Neuron (in vitro differentiated cells): ENCODE measurements at regions not wholly inside any gene's neighbourhood (a gene's known extent, or its start where the extent isn't known, plus 50 kb on each side); places are given as distances from the start of the nearest gene placed in this dataset.
"Not testable (repeated sequence)": the region's sequence is repeated elsewhere in the genome, so short reads cannot be mapped to it uniquely, and the experiment has no call there.

Source experiments
- H2AFZ ChIP-seq: one replicate; pipeline ENCODE4 v1.6.1; 2013; ENCODE audit warnings: low read depth, mild to moderate bottlenecking, inconsistent platforms, low read length, moderate library complexity
- H3K27me3 ChIP-seq: one replicate; pipeline ENCODE4 v1.6.1; 2013; ENCODE audit warnings: low read length; ENCODE audit not compliant: insufficient read depth
- H3K36me3 ChIP-seq: one replicate; pipeline ENCODE4 v1.6.1; 2013; ENCODE audit warnings: low read length; ENCODE audit not compliant: insufficient read depth
- H3K4me1 ChIP-seq: one replicate; pipeline ENCODE4 v1.6.1; 2013; ENCODE audit warnings: low read length; ENCODE audit not compliant: insufficient read depth
- H3K4me3 ChIP-seq: 2 replicates; pipeline ENCODE4 v1.5.1; 2013; ENCODE audit warnings: mild to moderate bottlenecking, low read length, moderate library complexity
- H3K9me3 ChIP-seq: one replicate; pipeline ENCODE4 v1.6.1; 2013; ENCODE audit warnings: low read length

GRCh38 chr4:162817374-162817773 lies 349.3 kb downstream of the NAF1 start:
- not testable (repeated sequence) for H3K4me1 ChIP-seq, H3K36me3 ChIP-seq, H2AFZ ChIP-seq, H3K9me3 ChIP-seq, H3K4me3 ChIP-seq, H3K27me3 ChIP-seq

DNA sequence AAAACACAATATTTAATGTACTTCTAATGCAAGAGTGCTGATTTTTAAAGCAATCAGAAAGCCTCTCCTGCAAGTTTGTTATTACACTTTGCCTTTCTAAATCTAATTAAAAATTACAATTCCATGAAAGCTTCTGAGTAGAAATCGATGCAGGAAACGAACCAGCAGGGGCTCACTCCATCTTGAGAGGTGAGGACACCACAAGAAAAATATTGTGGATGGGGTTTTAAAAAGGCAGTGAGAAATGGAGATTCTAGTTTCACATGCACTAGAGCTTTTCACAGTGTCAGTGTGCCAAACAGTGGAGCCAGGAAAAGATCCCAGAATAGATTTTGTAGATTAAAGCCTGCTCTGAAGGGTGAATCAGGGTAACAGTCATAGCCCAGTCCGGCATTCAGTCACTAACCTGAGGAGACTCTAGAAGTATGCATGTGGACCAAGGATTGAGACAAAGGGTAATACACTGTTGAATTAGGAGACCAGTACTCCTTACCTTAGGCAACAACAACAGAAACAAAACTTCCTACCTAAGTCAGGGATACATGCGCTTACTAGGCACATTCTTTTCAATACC lies 362.3 kb downstream of the NAF1 start:
- H3K4me1 ChIP-seq = no peaks in the 10 kb centered on the region
- H3K27me3 ChIP-seq = no peaks in the 10 kb centered on the region
- no peak overlapping the region for H2AFZ ChIP-seq
- H3K9me3 ChIP-seq = no peaks in the 10 kb centered on the region
- H3K4me3 ChIP-seq = no peak overlapping the region
- no peaks in the 10 kb centered on the region for H3K36me3 ChIP-seq

GRCh38 chr4:162803378-162803777 lies 363.3 kb downstream of the NAF1 start:
- H3K4me1 ChIP-seq = no peaks in the 10 kb centered on the region
- no peaks in the 10 kb centered on the region for H3K27me3 ChIP-seq
- no peaks in the 10 kb centered on the region for H3K36me3 ChIP-seq
- no peaks in the 10 kb centered on the region for H3K9me3 ChIP-seq
- H2AFZ ChIP-seq = no peak overlapping the region
- no peak overlapping the region for H3K4me3 ChIP-seq

DNA sequence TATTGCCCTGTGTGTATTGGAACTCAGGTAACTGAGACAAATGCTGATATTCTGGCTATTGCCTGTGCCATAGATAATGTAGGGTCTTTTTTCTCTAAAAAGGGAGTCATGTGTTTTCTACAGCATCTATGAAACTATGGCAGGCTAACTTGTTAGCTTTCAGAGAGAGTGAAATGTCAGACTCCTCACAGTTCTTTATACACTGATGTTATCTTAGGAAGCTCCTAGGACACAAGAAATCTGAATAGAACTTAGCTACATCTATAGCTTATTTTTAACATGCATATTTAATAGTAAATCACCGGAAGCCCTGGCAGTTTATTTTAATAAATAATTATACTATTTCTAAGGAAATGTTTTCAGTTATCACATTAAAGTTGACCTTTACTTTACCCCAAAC lies 369.6 kb downstream of the NAF1 start:
- no peaks in the 10 kb centered on the region for H3K27me3 ChIP-seq
- no peaks in the 10 kb centered on the region for H3K36me3 ChIP-seq
- no peak overlapping the region for H2AFZ ChIP-seq
- H3K4me3 ChIP-seq = no peak overlapping the region
- H3K4me1 ChIP-seq = no peaks in the 10 kb centered on the region
- no peaks in the 10 kb centered on the region for H3K9me3 ChIP-seq

DNA sequence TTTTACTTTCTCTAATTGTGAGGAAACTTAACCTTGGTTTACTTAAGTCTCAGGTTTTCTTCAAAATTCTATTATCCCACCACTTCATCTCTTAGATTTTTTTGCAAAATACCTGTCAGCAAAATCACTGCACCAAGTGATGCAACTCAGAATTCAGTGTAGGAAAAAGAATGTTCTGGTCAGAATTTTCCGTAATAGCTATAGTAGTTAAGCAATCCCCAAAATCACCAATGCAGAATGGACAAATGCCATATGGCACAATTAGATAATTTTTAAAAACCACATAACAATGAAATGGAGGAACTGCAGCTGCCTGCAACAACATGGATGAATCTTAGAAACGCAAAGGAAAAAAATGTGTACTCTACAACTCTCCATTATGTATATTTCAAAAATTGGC lies 373.1 kb downstream of the NAF1 start:
- Histone ChIP-seq H3K4me3 (no peak overlapping the region), H3K9me3 (no peaks in the 10 kb centered on the region), H2AFZ (no peak overlapping the region), H3K4me1 (no peaks in the 10 kb centered on the region), H3K27me3 (no peaks in the 10 kb centered on the region), H3K36me3 (no peaks in the 10 kb centered on the region)

DNA sequence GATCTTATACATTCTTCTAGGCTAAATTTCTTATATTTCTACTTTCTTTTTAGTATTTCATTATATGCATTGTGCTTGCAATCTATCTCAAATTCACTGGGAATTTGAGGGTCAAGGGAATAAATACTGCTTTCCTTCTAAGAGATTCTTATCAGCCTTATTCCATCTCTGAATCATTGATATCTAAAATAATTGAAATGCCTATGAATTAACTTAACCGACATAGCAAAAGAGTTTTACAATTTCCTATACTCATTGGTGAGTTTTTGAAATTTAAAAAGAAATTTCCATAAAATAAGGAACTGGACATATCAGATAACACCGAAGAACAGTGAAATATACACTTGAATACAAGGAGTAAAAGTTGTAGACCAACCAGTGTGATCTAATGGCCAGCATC lies 373.7 kb downstream of the NAF1 start:
- no peaks in the 10 kb centered on the region for H3K9me3 ChIP-seq
- H2AFZ ChIP-seq = no peak overlapping the region
- H3K36me3 ChIP-seq = no peaks in the 10 kb centered on the region
- H3K4me1 ChIP-seq = no peaks in the 10 kb centered on the region
- H3K27me3 ChIP-seq = no peaks in the 10 kb centered on the region
- no peak overlapping the region for H3K4me3 ChIP-seq

DNA sequence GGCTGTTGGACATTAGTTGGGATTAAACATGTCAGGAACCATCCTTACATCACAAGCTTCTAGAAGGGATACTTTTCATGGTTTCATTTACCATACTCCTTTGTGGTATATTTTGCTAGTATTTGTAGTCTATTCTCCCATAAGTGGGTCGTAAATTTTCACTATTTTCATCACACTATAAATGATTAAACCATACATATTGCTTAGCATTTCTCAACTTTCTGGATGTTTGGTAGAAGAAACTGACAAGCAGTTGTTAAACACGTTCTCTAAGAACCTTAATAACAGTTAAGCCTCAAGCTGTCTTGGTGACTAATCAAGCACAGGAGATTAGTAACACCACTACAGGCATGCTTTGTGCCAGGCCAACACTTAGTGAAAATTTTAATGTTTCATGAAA lies 375.5 kb downstream of the NAF1 start:
- Histone ChIP-seq H2AFZ (no peak overlapping the region), H3K9me3 (no peaks in the 10 kb centered on the region), H3K27me3 (no peaks in the 10 kb centered on the region), H3K4me1 (no peaks in the 10 kb centered on the region), H3K36me3 (no peaks in the 10 kb centered on the region), H3K4me3 (no peak overlapping the region)

DNA sequence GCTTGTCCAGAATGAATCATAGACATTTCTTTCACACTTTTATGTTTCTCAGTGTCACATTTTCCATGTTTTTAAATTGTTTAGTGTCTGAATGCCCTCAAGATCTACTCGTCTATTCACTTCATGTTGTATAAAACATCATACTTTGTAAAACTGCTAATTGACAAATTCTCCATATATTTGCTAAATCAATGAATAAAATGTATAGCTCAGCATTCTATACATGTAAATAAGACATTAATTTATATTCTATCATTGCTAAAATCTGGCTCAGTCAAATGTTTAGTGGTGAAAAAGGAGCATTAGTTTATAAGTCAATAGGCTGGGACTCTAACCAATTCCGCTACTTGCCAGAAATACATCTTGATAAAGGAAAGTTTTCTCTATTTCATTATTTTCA lies 379.6 kb downstream of the NAF1 start:
- no peak overlapping the region for H2AFZ ChIP-seq
- no peaks in the 10 kb centered on the region for H3K36me3 ChIP-seq
- H3K27me3 ChIP-seq = no peaks in the 10 kb centered on the region
- H3K4me3 ChIP-seq = no peak overlapping the region
- no peaks in the 10 kb centered on the region for H3K9me3 ChIP-seq
- no peaks in the 10 kb centered on the region for H3K4me1 ChIP-seq

DNA sequence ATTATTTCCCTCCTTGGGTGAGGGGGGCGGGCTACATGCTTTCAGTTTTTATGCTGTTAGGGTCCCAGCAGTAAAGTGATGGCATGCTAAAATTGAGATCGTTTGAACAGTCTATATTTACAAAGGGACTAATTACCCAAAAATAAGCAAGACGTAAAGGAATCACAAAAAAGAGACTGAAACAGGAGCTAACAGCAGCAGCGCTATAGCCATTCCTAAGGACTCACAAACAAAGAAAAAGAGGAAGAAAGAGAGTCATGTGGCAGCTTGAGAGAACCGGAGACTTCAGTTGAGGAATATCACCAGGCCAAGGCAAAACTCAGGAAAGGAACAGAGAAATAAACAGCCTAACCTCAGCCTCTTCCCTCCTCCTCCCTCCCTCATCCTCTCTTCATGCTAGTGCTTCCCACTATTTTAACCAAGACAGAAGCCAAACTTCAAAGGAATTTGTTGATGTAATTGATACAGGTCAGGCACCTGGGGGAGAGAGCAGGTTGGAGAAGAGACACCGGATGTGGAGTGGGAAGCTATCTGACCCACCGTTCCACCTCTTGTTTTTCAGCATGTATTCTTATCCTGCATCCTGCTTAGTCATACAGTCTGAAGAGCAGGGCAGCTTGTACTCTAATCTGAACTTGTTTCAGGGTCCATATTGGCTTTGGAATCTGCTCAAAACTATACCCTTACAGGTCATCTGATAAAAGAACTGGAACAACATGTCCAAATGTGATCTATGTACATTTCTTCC lies 383.7 kb downstream of the NAF1 start:
- H3K27me3 ChIP-seq = no peaks in the 10 kb centered on the region

GRCh38 chr4:162782096-162782777 lies 384.5 kb downstream of the NAF1 start:
- Histone ChIP-seq H3K27me3 (no peaks in the 10 kb centered on the region), H3K9me3 (no peaks in the 10 kb centered on the region), H3K4me3 (no peak overlapping the region), H2AFZ (no peak overlapping the region), H3K4me1 (no peaks in the 10 kb centered on the region), H3K36me3 (no peaks in the 10 kb centered on the region)

More for the DNA sequence above, 383.7 kb downstream of the NAF1 start:
- no peak overlapping the region for H3K4me3 ChIP-seq
- H3K9me3 ChIP-seq = no peaks in the 10 kb centered on the region
- no peak overlapping the region for H2AFZ ChIP-seq
- H3K4me1 ChIP-seq = no peaks in the 10 kb centered on the region
- no peaks in the 10 kb centered on the region for H3K36me3 ChIP-seq

DNA sequence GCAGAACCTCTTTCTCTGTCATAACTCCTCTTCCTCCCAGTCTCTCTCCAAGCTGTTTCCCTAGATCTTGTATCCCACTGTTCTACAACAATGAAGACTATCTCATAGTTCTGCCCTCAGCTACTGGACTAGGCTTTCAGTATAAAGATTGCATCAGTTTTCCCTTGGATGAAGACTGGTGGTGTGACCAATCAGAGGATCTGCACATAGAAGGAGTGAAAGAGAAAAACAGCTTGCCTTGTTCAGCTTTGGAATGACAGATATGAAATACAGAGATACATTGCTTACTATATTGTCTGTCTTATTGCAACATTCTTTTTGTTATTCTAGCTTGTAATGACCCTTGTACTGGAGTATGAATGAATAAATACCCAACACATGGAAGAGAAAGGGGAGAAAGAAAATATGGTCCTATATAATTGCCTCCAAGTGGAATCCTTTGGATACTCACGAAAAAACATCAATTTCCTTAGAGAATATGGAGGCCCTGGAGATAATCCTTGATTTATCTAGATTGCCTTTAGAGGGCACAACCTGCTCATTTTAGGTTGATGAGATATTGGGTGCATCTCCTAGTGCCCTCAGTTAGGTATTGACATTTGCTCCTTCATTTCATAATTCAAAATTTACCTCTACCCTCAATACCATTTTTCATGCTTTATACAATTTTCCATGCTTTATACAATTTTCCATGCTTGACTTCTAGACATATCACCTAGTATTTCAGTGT lies 395.8 kb downstream of the NAF1 start:
- no peak overlapping the region for H2AFZ ChIP-seq
- H3K4me3 ChIP-seq = no peak overlapping the region
- H3K4me1 ChIP-seq = no peaks in the 10 kb centered on the region
- no peaks in the 10 kb centered on the region for H3K36me3 ChIP-seq
- no peaks in the 10 kb centered on the region for H3K27me3 ChIP-seq
- no peaks in the 10 kb centered on the region for H3K9me3 ChIP-seq

DNA sequence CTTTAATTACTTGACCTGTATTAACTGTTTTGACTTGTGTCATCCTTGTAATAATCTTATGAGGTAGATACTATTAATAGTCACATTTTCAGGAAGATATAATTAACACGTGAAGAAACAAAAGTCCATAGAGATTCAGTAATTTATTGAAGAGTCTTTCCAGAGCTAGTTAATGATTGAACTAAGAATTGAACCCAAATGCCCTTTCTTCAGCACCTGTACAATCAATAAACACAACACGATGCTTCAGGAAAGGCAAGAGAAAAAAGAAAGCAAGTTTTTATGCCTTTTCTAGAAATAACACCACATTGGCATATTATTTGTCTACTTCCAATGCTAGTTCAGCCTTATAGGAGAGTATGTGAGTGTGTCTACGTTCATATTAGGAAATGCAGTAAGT lies 399.6 kb downstream of the NAF1 start:
- Histone ChIP-seq H3K9me3 (no peaks in the 10 kb centered on the region), H3K36me3 (no peaks in the 10 kb centered on the region), H3K4me1 (no peaks in the 10 kb centered on the region), H3K4me3 (no peak overlapping the region), H2AFZ (no peak overlapping the region), H3K27me3 (no peaks in the 10 kb centered on the region)

GRCh38 chr4:162761965-162762364 lies 404.7 kb downstream of the NAF1 start:
- Histone ChIP-seq H3K4me3 (no peak overlapping the region), H3K27me3 (no peaks in the 10 kb centered on the region), H3K9me3 (no peaks in the 10 kb centered on the region), H3K4me1 (no peaks in the 10 kb centered on the region), H2AFZ (no peak overlapping the region), H3K36me3 (no peaks in the 10 kb centered on the region)
